RKO (cell line): ENCODE measurements at regions not wholly inside any gene's neighbourhood (a gene's known extent, or its start where the extent isn't known, plus 50 kb on each side); places are given as distances from the start of the nearest gene placed in this dataset.
A peak's percentile ranks its signal among the peaks of the same experiment; 100 is the strongest.

Source experiments
- DNase-seq: peaks from one replicate; pipeline ENCODE4 v3.0.0-alpha.2; 2016; ENCODE audit warnings: low spot score

DNA sequence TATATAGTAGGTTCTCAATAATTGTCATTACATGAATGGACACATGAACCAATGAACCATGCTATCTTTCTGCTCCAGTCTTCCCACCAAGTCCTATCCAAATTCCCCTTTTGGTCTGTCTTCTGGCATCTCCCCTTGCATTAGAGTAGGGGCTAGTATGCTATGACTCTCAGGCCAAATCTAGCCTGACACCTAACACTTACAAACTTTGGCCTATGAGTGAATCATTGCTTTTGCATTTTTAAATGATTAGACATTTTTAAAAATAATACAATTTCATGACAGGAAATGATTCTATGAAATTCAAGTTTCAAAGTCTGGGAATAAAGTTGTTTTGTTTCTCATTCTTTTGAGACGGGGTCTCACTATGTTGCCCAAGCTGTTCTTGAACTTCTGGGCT lies 102.5 kb upstream of the MAF start:
- DNase-seq, result no peak

DNA sequence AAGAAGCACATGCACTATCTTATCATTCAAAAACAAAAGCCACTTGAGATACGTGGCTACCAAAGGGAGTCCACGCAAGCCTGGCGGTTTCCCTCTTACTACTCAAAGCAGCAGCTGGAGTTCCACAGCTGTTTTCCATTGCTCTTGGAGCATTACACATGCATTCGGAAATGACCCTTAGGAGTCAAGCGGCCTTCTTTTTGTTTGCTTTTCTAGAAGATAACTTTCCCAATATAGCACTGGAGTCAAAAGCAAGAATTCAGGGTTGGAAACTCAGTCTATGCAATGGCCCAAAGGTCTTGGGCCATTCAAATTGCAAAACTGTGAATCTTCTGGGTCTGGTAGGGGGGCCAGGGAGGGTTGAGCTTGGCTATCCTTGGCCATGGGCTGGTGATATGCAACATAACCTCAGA lies 97.8 kb upstream of the MAF start:
- no peak for DNase-seq

DNA sequence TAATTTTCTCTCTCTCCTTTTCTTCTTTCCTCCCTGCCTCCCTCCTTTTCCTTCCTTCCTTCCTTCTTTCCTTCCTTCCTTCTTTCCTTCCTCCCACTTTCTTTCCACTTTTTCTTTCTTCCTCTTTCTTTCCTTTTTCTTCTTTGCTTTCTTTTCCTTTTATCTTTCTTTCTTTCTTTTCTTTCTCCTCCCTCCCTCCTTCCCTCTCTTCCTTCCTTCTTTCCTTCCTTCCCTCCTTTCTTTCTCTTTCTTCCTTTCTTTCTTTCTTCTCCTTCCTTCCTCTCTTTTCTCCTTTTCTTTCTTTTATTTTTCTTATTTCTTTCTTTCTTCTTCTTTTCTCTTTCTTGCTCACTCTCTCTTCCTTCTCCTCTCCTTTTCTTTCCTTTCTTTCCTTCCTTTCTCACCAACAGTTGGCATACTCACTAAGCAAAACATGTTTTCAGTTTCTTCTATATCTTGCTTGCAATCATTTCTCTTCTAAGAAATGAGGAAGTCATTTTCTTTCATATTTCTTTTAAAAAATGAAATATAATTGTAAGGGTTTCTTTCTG lies 97.1 kb upstream of the MAF start:
- DNase-seq, result no peak

DNA sequence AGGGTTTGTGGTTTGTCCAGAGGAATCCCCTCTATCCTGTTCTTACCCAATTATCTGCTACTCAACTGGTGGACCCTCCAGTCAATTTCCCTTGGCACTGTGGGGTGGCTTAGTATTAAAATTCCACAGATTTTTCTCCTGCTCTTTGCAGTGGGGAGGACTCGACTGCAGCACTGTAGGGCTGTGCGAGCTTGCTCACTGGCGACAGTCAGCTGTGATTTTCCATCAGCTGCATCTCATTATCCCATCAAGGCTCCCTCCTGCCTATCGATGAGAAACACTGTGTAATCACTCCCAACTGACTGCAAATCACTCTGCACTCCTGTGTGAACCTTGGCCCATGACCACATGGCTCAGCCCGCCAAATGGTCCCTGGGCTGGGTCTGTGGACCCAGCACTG lies 90.5 kb upstream of the MAF start:
- DNase-seq, result no peak

DNA sequence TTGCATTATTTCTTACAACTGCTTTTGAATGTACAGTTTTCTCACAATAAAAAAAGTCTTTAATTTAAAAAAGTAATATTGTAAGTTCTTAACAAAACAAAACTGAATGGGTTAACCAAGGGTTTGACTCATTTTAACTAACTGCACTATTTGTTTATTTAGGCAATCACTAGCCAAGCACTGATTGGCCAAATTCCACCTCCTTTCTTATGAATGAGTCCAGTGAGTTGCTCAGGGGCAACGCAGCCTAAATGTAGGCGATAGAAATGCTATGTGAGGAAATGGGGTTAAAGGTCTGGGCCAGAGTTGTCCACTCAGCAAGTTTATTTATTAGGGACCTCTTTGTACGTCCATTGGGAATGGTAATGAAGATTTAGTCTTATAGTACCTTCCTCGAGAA lies 89.6 kb upstream of the MAF start:
- DNase-seq, result no peak

DNA sequence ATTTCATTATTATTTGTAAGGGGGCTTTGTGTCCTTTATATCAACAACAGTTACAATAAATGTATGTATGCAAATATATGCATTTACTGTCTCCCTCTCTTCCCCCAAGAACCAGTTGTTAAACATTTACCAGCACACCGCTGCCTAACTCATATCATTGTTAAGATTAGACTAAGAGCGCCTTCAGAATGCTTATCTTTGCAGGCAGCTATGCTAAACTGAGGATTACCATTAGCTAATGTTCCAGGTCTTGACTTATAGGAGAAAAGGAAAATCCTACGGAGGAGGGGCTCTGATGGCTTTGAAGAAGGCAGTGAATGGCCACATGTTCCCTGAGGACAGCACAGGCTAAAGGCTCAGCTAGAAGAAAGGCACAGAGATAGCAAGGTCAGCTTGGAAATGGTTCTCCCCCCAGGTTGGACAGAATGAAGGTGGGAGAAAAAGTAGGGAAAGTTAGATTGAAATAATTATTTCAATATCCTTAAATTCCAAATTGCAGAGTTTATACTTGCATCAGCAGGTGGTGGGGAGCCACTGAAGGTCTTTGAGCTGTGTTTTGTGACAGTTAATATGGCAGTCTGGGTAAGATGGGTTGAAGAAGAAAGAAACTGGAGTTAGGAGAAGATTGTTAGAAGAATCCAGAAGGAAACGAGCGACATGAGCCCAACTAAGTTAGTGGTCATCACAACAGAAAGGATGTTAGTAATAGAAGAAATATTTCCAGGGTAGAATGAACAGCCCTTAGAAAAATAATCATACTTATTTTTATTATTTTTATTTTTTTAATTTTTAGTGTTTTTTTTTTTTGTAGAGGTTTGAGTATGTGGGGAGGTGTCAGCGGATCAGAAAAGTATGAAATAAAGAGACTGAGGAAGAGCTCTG lies 87.0 kb upstream of the MAF start:
- DNase-seq, result no peak

DNA sequence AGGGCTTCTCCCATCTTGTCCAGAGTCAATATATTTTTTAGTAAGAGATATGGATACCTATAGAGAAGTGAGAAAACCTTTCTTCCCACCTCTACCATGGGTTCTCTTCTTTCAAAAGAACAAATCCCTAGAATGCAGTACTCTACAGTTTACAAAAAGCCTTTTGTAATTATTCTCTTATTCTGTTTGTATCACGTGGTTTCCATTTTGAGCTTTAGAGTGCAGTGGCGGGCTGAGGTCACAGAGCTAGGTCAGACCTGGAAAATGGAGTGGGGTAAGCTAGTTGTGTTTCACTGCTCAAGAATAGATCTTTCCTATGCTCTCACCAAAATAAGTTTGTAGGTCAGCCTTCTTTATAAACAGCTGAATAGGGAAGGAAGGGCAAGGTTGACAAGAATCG lies 85.3 kb upstream of the MAF start:
- no peak for DNase-seq

DNA sequence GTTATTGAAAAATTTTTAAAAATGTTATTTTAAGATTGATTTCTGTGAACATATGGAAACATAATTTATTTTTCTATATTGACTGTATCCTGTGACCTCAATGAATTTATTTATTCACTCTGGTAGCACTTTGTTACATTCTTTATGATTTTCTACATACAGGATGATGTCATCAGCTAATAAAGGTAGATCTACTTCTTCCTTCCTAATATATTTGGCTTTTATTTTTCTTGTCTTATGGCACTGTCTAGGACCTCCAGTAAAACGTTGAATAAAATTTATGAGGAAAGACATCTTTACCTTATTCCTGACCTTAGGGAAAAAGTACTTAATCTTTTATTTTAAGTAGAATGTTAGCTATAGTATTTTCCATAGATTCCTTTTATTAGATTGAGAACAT lies 78.8 kb upstream of the MAF start:
- DNase-seq, result no peak

DNA sequence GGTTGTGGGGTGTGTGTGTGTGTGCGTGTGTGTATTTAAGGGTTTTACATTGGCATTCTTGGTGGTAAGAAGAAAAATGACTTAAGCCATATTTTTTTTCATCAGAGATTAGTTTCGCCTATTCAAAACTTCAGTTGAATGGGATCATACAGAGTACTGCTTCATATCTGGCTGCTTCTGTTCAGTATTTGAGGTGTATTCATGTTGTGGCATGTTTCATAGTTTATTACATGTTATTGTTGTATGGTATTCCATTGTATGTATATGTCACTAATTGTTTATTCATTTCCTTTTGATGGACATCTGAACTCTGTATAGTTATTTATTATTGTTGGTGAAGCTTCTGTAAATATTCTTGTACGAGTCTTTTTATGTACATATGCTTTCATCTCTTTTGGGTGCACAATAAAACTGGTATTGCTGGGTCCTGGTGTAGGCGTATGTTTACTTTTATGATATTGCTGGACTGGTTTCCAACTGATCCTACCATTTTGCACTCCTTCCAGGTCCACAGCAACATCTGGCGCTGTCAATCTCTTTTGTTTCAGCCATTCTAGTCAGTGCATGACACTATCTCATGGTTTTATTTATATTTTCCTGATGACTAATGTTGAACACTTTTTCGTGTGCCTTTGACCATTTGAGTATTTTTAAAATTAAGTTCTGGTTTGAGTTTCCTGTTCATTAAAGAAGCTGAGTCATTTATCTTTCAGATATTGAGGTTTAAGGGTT lies 77.4 kb upstream of the MAF start:
- DNase-seq, result no peak

DNA sequence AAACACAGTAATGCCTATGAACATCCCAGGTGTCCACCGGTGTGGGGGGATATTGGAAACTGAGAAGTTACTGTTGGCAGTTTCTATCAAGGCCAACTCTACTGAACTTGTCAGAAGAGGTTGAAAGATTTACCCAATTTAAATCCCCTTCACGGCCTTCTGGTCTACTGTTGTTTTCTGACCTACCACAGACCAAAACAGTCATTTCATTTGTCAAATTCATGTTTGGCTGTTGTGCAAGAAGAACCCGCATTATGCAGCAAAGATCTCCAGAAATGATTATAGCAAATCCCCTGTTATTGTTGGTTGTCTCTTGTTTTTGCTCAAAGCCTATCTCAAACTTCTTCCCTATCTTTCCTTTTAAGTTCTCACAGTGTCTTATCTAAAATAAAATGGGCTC lies 73.1 kb upstream of the MAF start:
- DNase-seq, result no peak

DNA sequence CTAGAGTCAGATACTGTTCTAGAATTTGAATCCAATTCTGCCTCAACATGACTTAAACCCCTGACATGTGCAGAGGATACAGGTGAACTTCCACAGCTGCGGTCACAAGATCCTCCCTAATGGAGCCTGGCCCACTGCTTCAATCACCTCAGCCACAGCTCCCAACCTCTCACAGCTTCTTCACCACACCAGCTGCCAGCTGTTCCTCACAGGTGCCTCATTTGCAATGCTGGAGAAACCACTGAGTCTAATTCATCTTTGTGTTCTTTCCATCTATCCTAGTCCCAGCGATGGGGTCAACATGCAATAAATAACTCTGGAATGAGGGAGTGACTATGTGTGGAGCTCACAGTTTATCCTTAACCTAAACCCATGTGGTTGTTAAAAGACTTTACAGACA lies 72.0 kb upstream of the MAF start:
- DNase-seq, result no peak

DNA sequence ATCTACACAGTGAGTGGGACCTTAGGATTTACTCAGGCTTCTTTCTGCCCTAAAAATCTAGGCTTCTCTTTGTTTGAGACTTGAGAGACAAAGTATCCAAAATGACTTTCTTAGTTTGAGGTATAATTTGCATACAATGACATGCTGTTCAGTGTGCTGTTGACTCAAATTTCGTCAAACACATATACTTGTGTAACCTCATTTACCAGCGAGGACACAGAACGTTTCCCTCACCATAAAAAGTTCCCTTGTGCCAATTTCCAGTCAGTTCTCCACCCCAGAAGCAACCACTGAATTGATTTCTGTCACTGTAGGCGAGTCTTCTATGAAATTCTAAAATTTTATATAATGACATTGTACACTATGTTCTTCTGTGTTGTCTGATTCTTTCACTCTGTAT lies 68.0 kb upstream of the MAF start:
- DNase-seq, result no peak

DNA sequence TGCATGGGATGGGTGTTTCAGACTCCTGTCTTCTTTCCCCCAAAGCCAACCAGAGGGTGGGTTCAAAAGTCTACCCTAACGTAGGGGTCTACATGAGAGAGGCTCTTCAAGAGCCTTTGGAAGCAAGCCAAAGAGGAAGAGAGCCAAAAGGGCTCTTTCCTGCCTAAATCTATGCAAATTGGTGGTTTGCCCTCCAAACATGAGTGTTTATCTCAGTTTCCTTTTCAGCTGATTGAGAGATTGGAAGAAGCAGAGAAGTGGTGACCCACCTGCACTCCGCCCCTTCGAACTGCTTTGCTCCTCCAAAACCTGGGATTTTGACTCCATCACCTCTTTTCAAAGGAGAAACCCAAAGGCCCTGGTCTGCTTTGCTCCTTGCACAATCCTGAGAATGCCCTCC lies 65.4 kb upstream of the MAF start:
- no peak for DNase-seq

DNA sequence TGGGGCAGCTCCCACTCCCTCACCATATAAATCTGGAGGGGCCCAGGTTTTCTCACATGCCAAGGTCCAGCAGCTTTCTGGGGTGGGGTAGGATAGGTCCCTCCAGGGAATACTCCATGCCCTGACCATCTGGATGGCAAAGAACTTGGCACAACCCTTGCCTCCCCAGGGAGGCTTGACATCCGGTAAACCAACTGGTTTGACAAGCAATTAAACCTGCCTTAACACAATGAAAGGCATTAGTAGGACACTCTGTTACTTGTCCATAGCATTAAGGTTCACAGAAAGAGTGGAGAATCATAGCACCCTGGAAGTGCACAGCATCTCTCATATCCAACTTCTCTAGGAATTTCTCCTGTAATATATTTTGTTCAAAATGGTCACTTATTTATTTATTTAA lies 63.9 kb upstream of the MAF start:
- no peak for DNase-seq

DNA sequence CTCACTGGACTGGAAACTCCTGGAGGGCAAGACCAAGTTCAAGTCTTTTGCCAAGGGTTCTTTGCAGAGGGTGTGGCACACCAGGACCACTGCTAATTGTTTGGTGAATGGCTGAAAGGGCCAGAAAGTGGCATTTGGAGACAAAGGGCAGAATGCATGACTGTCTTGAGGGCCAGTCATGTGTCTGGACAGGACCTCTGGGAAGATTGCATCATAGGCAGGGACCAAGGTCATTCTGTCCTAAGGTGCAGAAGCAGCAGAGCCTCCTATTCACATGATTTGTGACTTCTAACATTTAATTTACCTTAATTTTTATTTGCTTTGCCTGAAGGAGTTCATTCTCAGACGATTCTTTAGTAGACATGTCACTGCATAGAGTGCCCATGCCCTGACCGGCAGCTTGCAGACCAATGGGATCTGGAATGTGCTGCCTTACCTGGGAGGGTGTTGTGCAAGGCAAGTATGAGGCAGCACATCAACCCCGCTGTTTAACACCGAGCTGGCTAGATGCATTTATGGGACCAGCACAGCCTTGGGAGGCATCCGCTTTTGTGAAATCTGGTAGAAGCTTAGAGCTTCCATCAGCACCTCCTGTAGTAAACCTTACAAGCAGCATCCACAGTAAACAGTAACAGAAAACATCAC lies 62.3 kb upstream of the MAF start:
- no peak for DNase-seq

DNA sequence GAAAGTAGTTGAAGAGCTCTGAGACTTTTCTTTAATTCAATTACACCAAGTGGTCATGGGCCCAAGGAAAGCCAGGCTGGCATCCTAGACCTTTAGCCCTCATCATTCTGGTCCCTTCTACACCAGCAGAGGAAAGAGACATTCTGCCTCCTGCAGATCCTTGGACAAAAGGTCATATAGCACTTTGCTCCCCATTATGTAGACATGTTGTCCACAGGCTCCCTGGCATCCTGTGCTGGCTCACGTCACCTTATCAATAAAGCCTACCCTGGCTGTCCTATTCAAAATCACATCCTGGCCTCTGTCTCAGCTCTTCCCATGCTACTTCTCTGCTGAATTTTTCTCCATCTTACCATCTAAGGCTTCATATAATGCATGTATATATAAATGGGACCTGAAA lies 61.6 kb upstream of the MAF start:
- DNase-seq, result no peak

DNA sequence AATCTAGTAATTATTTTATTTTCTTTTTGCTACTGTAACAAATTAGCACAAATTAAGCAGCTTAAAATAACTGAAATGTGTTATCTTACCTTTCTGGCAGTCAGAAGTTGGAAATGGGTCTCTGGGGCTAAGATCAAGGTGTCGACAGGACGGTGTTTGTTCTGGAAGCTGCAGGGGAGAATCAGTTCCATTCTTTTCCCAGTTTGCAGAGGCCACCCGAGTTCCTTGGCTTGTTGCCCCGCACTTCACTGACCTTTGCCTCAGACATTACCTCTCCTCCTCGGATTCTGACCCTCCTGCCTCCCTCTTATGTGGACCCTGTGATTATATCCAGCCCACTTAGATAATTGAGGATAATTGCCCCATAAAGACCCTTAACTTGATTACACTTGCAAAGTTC lies 61.0 kb upstream of the MAF start:
- DNase-seq, result no peak

DNA sequence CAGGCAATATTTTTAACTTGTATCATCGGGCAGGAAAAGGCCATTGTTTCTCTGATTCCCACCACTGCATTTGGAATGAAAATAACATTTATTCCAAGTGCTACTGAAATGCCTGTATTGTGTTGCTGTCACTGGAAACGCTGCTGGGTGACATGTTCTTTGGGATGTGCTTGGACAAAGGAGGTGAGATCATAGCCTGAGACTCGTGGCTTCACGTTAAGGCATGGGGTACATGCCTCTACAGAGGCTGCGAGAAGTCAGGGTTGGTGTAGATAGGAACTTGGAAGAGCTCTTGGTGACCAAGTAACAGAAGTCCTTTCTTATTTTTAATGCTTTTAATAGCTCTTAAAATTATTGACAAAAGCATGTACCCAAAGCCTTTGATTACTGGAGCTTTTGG lies 58.8 kb upstream of the MAF start:
- DNase-seq, result no peak

DNA sequence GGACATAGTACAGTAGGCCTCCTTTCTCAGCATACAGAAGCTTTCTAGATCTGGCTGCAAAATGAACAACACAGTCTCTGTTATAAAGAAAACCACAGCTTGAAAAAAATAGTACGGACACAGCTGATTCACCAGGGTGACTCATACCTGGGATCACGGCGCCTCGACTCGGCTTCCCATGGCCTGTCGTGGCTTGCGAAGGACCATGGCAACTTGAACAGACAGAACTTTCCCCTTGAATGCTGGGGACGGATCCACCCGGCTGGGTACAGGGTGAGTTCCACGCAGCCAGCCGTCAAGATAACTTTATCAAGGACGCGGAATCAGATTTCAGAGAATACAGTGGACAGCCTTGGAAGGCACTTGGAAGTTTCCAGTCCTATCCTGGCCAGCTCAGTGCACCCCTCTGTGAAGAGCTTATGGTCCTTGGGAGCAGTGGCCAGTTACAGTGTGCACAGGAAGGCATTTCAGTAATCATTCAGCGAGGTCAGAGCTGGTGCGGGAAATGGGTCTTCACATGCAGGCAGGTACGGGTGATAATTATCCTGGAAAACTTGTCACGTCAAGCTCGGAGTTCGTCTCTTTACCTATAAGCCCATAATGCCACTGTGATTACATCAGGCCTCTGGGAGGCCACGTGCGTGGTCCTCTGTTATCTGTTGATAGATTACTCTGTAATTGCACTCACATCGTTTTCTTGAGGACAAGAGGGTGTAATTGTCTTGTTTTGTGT lies 57.9 kb upstream of the MAF start:
- DNase-seq, result peak; percentile 76

DNA sequence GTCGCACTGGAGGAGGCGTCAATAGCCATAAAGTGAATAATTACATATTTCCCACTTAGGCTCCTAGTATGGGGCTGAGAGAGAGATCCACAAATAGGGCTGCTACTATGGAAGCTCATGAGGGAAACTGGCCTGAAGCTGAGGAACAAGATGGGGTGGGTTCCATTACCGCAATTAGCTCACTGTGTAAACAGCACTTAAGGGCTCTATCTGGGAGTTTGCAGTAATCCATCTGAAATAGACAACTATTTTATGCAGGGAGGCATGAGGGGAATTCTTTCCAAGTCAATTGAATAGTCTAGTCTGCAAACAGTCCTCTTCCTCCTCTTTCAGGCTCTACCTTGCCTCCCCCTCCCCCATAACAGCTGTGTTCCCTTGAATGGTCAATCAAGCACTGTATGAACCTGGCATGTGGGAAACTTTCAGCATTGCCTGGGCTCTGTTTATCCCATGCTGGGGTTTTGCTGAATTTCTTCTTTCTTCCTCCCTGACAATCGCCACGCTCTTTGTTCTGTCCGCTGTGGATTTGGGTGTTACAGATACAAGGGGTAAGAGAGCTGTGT lies 56.1 kb upstream of the MAF start:
- DNase-seq, result no peak

DNA sequence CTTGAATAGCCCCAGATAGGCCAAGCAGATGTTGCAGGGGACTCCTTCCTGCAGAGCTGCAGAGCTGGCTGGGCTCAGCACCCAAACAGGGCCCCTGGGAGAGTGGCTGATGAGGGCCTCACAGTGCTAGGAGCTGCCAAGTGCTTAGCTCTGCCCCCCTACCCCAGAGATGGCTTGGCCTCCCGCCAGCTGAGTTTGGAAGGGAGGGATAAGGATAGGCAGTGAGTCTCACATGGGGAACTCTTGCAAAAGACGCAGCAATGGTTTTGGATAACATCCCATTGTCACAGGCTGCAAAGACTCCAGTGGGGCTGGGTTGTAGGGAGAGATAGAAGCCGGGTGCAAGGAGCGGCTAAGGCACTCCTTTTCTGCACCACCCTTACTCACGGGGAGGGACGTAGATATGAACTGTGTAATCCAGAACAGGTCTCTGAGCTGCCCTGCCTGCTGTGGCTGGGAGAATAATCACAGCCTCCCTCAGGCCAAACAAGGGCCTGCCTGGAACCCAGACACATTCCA lies 52.9 kb upstream of the MAF start:
- no peak for DNase-seq

DNA sequence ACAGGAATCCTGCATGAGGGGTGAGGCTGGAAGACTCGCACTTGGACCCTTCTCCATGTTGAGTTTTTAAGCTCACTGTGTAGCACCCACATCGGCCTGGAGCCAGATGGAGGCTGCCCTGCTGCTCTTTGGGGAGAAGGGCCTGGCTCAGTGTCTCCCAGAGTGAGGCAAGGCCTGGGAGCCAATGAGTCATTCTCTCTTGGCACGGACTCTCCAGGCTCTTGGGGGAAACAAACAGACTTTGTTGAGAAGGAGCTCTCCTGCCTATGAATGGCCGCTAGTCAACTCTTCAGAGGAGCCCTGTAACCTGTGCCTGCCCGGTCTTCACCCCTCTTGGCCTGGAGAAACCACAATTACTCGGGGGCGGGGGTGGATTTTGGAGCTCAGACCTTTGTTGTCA lies 50.8 kb upstream of the MAF start:
- no peak for DNase-seq
